Left lung (tissue), 4 donors: ENCODE measurements at regions not wholly inside any gene's neighbourhood (a gene's known extent, or its start where the extent isn't known, plus 50 kb on each side); places are given as distances from the start of the nearest gene placed in this dataset.
A peak's percentile ranks its signal among the peaks of the same experiment; 100 is the strongest.

Experiments used
- ATAC-seq: fragments of 200-7000 bp; cut with Tn5 transposase; one replicate; pipeline ENCODE4 v1.9.1; 2020; ENCODE audit warnings: moderate library complexity
- DNase-seq, 4 donors: peaks; one replicate each; pipeline ENCODE4 v3.0.0-alpha.2; 2013 to 2020
- H3K27ac ChIP-seq, 2 donors: fragments of 200-600 bp; sonication (generic) in 1 of 2; one replicate each; pipeline versions ENCODE4 v1.5.0 to v1.8.0; 2020 to 2021
- H3K27me3 ChIP-seq, 2 donors: fragments of 200-600 bp; sonication (generic) in 1 of 2; one replicate each; pipeline versions ENCODE4 v1.5.0 to v1.8.0; 2020 to 2021
- H3K36me3 ChIP-seq, 2 donors: fragments of 200-600 bp; sonication (generic) in 1 of 2; one replicate each; pipeline versions ENCODE4 v1.5.0 to v1.8.0; 2020 to 2021
- H3K4me1 ChIP-seq, 2 donors: fragments of 200-600 bp; one replicate each; pipeline ENCODE4 v1.8.0; 2021
- H3K4me3 ChIP-seq, 2 donors: fragments of 200-600 bp; sonication (generic) in 1 of 2; one replicate each; pipeline versions ENCODE4 v1.5.0 to v1.8.0; 2020 to 2021; ENCODE audit warnings: mild to moderate bottlenecking in 1 of 2
- H3K9me3 ChIP-seq, 2 donors: fragments of 200-600 bp; sonication (generic) in 1 of 2; one replicate each; pipeline versions ENCODE4 v1.5.0 to v1.8.0; 2020 to 2021
- CTCF ChIP-seq, 2 donors: fragments of 200-600 bp; sonication (generic) in 1 of 2; IDR thresholded peaks; one replicate each; pipeline versions ENCODE4 v1.5.0 to v1.8.0; 2021; ENCODE audit warnings: antibody characterized with exemption in 2 of 2
- intact Hi-C, 2 donors: fragments of 100-400 bp; cut with DNase I; formaldehyde crosslinking; loops; one replicate each; pipeline versions ENCODE4 v1.11.2 to v1.14.2; 2022
- donor health status: DM: no; HTN: yes; CAD: no.
- donor health status: DM: no; HTN: no; CAD: no.

- Histone ChIP-seq H3K27ac (no peak overlapping the region), H3K9me3 (peaks cover 0 to 27% of the 10 kb centered on the region in 2 donors), H3K4me1 (no peaks in the 10 kb centered on the region), H3K27me3 (no peaks in the 10 kb centered on the region), H3K4me3 (no peak overlapping the region), H3K36me3 (no peaks in the 10 kb centered on the region)
- DNase-seq: no peak
- TF ChIP-seq CTCF (IDR thresholded peaks at IDR 0.05): no peak
- ATAC-seq: no peak
- intact Hi-C loops: no loop called here
Observed at GRCh38 chr17:22443061-22443460, 750.7 kb downstream of the KCNJ18 start.

- DNase-seq (no peak), ATAC-seq (no peak)
- H3K27me3 ChIP-seq: no peaks in the 10 kb centered on the region
- H3K4me3 ChIP-seq: no peak overlapping the region
- no peaks in the 10 kb centered on the region for H3K36me3 ChIP-seq
- no peak for TF ChIP-seq CTCF (IDR thresholded peaks at IDR 0.05)
- intact Hi-C loops: no loop called here
- no peak overlapping the region for H3K27ac ChIP-seq
- H3K9me3 ChIP-seq: peaks cover 0 to 32% of the 10 kb centered on the region in 2 donors
- no peaks in the 10 kb centered on the region for H3K4me1 ChIP-seq
Observed at GRCh38 chr17:22453181-22453580, 760.9 kb downstream of the KCNJ18 start.

- DNase-seq (peak in 1 of 4 donors; percentile 74), ATAC-seq (no peak)
- no peaks in the 10 kb centered on the region for H3K36me3 ChIP-seq
- peaks cover 0 to 42% of the 10 kb centered on the region in 2 donors for H3K9me3 ChIP-seq
- no peaks in the 10 kb centered on the region for H3K4me1 ChIP-seq
- no peak overlapping the region for H3K27ac ChIP-seq
- intact Hi-C loops: no loop called here
- TF ChIP-seq CTCF (IDR thresholded peaks at IDR 0.05): no peak
- no peak overlapping the region for H3K4me3 ChIP-seq
- no peaks in the 10 kb centered on the region for H3K27me3 ChIP-seq
Observed at GRCh38 chr17:22454070-22454999, 762.0 kb downstream of the KCNJ18 start.

- no peak overlapping the region for H3K4me3 ChIP-seq
- intact Hi-C loops: no loop called here
- no peak overlapping the region for H3K27ac ChIP-seq
- no peaks in the 10 kb centered on the region for H3K27me3 ChIP-seq
- no peaks in the 10 kb centered on the region for H3K36me3 ChIP-seq
- peaks cover 0 to 39% of the 10 kb centered on the region in 2 donors for H3K9me3 ChIP-seq
- no peak for TF ChIP-seq CTCF (IDR thresholded peaks at IDR 0.05)
- no peaks in the 10 kb centered on the region for H3K4me1 ChIP-seq
- ATAC-seq (no peak), DNase-seq (no peak)
Observed at GRCh38 chr17:22459331-22459952, 767.1 kb downstream of the KCNJ18 start.

- ATAC-seq (no peak), DNase-seq (no peak)
- Histone ChIP-seq H3K27me3 (no peaks in the 10 kb centered on the region), H3K27ac (no peak overlapping the region), H3K4me3 (no peak overlapping the region), H3K4me1 (no peaks in the 10 kb centered on the region), H3K36me3 (no peaks in the 10 kb centered on the region), H3K9me3 (peaks cover 0 to 35% of the 10 kb centered on the region in 2 donors)
- no peak for TF ChIP-seq CTCF (IDR thresholded peaks at IDR 0.05)
- intact Hi-C loops: no loop called here
Observed at GRCh38 chr17:22459953-22460350, 767.6 kb downstream of the KCNJ18 start.
